ENCODE measurements at regions not wholly inside any gene's neighbourhood (a gene's known extent, or its start where the extent isn't known, plus 50 kb on each side); places are given as distances from the start of the nearest gene placed in this dataset.

DNA sequence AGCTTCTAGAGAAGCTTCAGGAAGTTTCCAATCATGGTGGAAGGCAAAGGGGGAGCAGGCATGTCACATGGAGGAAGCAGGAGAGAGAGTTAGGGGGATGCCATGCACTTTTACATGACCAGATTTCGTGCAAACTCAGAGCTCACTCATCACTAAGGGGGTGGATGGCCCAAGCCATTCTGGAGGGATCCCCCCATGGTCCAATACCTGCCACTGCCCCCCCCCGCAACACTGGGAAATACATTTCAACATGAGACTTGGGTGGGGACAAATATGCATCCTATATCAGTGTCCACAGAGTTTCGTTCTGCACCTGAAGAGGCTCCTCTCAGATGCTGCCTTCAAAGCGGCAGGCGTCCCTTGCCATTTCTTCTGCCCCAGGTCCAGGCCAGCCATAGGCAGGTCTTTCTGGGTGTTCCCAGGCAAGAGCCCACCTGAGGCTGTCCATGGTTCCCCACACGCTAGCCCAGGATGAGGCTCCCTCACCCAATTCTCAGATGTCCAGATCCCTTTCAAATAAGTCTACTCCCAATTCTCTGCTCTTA lies 1344.3 kb downstream of the TBC1D22A start:
- DNase-seq, result no peak

DNA sequence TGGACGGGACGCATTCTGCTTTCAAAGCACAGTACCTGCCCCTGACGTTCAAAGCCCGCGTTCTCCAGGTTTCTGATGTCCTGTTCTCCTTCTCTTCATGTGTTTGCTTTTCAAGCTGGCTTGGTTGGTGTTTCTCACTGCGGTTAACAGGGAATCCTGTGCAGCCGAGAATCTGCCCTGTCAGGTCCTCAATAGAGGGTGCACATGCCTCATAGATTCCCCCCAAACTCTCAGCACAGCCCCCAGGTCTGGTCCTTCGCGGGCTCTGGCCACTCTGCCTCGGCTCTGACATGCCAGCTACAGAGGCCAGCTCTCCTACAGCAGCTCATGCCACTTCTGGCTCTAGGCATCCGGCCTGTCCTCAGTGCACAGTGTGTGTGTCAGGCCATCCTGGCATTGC lies 1343.8 kb downstream of the TBC1D22A start:
- no peak for DNase-seq

DNA sequence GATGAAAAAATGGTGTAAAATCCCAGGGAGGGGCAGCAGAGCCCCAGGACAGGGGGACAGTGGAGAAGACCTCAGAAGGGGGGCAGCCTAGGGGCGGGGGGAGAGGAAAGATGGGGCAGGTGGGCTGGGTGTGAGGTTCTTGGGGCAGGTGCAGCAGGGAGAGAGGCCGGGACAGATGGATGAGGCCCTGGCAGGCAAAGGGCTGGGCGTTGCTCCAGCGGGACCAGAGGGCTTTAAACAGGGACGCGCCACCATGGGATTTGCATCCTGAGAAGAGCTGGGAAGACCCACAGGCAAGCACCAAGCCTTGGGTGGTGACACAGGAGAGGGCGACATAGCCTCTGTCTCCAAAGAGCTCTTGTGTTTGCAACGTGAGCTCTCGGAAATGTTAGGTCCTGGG lies 1342.8 kb downstream of the TBC1D22A start:
- DNase-seq, result no peak

DNA sequence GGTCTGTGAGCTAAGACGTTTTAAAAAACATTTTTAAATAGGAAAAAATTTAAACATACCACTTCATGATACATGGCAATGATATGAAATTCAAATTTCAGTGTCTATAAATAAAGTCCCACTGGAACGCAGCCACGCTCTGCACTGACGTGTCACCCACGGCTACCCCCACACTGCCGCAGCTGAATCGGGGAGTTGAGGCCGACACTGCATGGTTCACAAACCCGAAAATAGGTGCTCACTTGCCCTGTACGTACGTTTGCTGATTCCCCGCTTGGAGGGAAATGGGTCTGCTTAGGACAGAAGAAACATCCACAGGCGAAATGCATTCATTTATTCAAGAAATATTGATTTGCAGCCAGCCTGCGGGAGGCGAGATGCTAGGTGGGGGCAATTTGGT lies 1342.3 kb downstream of the TBC1D22A start:
- DNase-seq, result no peak

DNA sequence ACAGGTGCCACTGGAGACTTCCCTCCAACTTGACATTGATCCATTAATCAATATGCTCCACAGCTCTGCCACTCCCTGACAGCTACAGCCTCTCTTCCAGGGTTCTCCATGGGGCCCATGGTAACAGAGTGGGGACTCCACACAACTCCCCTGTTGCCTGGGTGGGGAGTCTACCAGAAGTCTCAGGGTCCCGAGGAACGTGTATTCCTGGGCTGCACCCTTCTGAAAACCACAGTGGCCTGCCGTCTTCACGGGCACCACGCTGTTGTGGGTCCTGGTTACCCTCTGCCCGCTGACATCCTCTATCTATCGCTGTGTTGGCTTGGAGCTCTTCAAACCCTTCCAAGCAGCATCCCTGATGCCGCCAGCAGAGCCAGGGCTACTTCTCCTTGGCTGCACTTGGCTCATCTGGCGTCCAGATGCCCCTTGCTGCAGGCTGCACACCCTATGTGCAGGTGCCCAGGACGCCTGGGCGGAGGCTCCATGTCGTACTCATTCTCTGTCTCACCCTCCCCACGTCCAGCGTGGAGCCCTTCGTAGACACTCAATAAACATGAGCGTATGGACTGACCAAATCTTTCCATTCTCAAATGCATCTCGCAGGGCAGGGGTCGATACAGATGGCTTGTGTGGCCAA lies 1341.8 kb downstream of the TBC1D22A start:
- no peak for DNase-seq

DNA sequence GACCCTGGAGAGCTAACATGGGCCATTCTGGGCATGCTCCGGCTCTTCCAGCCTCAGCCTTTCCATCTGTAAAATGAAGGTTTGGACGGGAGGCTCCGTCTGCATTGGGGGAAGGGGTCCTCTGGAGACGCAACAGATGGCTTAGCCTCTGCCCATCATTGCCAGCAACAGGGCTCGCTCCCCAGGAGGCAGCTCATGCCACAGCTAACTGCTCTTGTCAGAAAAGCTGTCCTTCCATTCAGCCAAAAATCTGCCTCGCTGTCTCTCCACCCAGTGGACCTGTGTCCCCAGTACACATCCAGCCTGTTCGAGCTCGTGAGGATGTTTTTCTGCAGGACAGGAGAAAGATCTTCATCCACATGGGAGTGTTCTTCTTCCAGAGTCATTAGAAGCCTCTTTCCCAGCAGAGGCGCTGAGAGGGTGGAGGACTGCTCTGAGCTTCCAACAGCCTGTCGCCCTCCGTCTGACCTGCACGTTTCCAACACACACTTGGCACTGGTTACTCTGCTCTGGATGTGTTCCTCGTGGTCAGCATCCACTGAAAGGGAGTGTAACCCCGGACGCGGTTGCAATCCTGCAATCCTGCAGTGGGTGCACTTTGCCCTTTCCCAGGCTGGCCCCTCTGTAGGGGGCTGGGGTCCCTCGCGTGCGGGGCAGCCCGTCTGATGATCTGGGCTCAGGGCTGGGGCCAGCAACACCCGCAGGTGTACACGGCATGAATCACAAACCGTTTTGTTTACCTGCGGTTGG lies 1340.9 kb downstream of the TBC1D22A start:
- no peak for DNase-seq

DNA sequence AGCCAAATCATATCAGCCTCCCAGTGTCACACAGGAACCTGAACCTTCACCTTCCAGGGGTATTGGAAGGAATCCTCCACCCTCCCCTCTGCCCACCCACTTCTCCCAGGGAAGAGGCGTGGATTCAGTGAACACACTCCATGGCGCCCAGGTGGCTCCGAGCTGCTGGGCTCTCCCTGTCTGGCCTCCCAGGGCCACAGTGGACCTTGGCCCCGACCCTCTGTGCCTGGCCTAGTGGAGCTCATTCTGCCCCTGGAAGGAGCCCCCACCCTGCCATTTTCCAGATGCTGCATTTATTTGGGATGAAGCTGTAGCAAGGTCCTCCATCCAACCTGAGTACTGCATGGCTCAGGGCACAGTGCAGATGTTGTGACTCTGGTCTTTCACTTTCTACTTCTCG lies 1340.1 kb downstream of the TBC1D22A start:
- no peak for DNase-seq

DNA sequence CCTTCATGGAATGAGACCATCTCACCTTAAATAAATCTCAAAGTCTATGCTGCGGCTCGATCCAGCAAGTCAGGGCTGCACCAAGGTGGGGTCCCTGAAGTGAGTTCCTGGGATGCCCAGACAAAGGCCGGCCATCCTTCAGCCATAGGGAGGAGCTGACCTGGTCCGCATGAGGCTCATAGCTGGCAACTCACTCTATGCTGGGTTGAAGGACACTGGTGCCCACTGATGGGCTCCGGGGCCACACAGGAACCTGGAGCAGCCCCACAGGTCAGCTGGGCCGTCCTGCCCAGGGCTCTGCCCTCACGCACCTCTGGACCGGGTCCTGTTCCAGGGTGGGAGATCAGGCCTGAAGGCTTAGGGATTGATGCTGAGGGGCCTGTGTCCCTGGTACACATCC lies 1339.3 kb downstream of the TBC1D22A start:
- no peak for DNase-seq

DNA sequence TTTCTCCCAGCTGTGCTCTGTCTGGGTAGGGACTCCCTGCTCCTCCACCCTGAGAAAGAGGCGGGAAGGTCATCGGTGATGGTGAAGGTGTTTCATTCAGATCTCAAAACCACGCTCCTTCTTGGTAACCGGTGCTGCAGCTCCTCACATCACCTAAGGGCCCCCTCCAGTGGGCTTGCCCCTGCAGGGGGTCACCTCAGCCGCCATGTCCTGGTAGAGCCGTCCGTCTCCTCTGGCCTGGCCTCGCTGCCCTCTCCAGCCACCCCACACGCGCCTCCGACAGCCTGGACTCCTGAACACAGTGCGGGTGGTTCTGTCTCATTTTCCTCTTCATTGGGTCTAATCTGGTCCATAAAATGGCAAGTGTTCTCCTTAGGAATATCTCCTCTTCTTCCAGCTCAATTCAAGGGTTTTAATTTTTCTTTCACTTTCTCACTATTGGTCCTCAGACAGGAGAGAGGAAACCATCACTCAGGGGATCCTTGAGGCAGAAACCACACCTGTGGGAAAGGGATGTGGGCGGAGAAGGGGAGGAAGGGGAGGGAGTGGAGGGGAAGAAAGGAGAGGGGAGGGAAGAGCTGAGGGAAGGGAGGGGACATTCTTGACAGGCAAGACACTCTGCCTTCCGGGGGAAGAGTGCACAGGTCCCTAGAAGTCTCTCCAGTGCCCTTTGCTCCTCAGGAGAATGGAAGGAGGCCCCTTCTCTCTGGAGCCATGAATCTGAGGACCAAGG lies 1338.4 kb downstream of the TBC1D22A start:
- no peak for DNase-seq

DNA sequence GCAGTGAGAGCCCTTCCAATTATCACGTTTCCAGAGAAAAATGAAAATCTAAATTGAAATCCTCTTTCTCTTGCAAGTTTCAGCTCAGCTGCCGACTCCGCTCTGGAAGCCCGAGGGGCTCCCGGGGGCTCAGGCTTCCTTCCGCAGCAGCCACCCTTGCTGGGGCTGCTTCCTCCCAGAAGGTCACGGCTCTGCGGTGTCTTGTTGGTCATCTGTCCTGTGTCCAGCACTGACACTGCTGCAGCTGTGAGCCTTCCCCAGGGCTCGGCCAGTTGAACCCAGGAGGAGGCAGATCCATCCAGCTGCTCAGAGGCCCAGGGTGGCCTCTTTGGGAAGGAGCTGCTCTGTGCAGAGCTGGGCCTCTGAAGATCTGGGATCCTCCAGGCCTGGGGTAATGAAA lies 1337.2 kb downstream of the TBC1D22A start:
- DNase-seq, result no peak

DNA sequence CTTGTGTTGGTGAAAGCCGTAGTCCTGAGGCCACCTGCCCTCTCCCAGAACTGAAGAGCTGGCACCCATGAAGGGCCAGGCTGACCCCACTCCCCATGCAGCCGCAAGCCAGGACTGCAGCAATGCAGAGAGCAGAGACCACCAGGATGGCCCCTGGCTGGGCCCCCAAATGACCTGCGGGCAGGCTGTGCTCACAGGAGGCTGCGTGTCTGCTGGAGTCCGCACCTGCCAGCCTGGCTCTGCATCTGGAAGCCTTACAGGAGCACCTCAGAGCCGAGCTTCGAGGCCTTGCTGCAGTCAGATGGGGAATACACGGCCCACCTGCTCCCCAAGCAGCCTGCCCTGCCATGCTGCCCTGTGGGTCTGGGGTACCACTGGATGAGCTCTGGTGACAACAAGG lies 1336.8 kb downstream of the TBC1D22A start:
- DNase-seq, result no peak

DNA sequence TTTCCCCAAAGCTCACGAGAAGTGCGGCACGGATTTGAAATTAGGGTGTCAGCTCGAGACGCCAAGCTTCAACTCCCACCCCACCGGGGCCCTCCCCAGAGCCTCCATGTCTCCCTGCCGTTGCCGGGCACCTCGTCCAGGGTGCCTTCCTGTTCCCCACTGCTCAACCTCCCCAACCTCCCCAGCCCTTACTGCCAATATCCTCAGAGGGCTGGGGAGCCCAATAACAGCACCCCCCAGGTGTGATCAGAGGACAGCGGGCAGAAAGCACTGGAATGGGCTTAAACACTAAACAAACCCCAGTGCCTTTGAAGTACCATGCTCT lies 1336.4 kb downstream of the TBC1D22A start:
- no peak for DNase-seq

DNA sequence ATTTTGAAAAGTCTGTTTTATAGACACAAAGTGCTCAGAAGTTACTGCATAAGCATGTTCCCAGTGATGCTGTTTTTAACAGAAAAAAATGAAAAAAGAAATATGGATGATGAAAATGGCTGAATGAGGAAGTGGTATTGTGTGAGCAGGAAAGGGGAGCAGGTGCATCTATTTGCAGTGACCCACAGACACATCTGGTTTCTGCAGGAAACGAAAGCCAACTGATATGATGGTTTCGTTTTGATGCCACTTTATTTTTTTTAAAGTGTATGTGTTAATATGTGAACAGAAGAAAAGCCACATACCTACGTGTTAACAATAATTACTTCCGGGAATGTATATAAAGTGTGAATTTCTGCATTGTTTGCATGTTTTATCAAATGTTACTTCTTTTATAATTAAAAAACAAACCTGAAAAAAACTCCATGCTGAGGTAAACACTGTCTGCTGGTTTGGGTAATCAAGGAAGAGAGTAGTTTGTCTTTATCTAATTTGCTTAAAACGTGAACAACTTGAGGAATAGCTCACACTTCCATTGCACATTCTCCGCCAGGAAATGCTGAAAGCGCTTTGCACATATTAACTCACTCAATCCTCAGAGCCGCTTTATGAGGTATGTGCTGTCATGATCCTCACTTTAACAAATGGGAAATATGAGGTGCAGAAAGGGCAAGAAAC lies 1335.9 kb downstream of the TBC1D22A start:
- DNase-seq, result peak; percentile 67

DNA sequence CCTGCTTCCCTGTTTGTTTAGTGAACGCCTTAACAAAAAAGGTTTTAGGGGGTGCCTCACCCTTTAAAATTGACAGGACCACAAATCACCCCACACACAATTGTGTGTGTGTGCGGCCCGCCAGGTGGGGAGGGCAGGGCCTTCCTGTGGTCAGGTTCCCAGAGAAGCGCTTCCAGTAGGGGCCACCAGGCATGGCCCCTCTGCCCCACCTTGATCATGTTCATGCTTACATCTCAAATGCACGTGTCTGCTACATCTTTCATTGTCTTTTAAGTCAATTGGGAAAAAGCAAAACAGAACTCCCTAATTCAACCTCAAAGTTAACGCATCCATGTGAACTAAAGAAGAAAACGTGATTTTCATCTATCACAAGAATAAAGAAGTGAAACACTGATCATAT lies 1335.3 kb downstream of the TBC1D22A start:
- DNase-seq, result no peak

DNA sequence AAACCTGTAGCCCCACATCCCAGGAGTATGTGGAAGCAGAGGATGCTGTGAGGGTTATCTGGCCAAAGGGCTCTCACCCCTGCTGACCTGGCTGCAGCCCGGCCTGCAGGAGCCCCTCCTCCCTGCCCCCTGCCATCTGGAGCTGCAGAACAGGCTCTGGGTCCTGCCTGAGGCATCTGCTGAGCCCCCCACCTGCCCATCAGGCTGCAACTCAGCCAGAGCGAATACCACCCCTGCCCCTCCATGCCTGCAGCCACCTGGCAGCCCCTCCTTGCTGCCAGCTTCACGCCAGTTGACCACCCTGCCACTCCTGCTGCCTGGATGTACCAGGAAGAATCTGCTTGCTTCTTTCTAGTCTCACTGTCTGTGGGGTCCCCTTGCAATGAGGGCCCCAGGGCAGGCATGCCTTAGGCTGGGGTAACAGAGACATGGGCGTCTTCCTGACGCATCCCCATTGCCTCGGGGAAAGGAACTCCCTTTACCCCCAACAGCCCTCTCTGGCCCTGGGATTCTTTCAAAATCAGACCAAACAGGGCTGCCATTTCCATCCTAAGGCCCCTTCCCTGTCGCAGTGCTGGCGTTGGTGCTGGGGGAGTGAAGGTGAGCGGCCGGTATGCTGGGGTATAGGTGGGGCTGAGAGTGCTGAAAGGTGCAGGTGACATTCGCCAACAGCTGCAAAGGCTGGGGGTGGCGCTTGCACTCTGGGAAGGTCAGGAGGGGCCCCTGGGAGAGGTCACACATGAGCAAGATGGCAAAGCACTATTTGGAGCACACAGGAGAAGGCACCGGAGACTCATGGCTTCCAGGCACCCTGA lies 1334.6 kb downstream of the TBC1D22A start:
- no peak for DNase-seq

DNA sequence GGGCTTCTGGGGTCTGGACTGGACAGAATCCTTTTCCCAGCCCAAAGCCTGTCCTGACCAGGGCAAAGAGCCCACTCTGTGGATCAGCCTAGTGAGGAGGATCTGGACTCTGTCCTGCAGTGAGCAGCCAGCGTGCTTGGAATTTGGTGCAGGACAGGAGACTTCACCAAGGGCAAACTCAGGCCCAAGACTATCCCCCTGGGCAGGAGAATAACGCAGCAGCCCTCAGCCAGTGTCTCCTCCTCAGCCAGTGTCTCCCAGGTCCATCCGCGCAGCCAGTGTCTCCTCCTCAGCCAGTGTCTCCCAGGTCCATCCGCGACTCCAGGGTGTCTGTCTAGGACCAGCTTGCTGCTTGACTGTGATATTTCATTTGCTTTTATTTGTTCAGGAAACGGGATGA lies 1334.0 kb downstream of the TBC1D22A start:
- no peak for DNase-seq

DNA sequence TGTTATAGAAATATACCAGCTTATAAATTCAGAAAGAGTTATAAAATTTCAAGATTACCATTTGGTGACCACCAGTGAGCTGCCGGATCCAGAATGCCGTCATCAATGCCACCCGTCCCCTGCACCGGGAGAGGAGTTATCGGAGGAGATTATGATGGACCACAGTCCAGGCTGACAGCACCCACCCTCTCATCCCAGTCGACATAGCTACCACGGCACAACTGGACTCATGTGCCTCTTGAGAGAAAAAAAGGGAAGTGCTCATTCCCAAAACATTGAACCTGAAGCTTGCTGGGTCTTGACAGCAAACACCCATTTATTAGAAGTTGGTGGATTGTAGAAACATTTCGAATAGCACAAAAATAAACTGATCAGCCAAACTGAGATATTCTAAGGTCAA lies 1331.5 kb downstream of the TBC1D22A start:
- DNase-seq, result no peak

DNA sequence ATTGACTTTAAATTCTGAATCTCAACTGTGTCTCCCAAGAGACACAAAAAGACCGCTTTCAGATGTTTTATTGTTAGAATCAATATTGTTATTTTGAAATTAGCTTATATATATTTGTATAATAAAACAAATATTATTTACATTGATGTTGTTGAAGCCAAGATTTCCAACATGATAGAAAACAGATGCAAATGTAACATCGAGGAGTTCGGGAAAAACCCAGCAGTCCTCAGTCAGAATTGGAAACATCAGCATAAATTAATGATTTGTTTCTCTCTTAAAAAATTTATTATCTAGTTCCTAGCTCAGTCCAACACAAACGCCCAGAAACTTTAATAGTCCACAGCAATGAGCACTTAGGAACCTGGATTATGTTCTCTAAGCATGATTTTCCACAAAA lies 1330.4 kb downstream of the TBC1D22A start:
- no peak for DNase-seq

DNA sequence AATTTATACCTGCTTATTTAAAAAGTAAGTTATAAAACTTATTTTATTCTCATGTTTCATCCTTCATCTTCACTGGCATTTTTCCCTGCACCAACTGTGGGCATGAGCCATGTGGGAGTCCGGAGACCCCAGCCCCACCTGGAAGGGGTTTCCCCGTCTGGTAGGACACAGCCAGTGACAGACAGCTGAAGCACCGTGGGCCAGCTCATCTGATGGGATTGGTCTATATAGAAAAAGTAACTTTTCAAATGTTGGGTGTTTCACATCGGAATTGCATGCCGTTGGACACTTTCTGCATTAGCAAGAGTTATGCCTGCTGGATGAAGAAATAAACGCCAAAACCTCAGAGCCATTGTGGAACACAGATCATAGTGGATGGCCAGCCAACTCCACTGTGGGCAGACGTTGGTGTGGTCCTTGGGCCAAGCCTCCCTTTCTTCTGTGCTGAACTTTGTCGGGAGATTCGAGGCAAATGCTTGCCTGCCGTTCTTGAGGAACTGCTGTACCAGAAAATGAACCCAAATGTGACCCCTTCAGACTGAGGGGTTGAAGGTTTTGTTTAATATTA lies 1329.3 kb downstream of the TBC1D22A start:
- DNase-seq, result no peak

DNA sequence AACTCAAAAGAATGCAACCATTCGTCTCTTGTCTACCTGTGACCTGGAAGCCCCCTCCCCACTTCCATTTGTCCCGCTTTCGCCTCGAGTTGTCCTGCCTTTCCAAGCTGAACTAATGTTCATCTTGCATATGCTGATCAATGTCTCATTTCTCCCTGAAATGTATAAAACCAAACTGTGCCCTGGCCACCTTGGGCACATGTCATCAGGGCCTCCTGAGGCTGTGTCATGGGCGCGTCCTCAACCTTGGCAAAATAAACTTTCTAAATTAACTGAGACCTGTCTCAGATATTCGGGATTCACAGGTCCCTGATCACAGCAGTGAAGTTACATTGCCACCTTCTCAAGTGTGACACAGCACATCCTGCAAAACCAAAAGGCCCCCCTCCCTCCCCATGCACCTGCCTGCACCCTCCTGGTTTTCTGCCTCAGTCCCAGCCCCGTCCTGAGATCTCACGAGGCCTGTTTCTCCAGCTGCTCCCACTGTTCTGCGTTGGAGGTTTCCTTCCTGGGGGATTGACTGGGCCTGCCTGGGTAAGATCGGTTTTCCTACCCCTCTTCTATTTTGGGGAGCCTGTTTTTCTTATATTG lies 1328.7 kb downstream of the TBC1D22A start:
- no peak for DNase-seq

DNA sequence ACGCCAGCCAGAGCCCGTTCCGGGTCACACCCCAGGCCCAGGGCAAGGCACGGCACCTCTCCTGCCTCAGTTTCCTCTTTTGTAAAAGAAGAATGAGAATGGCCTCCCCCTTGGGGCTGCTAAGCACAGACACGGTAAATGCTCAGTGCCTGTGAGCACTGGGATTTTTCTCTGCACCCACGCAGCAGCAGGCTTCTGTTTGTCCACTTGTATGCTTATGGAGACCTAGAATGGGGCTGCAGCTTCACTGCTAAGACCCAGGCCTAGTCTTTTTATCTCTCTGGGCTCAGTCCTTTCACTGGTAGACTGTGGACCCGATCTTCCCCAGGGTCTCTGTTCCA lies 1327.9 kb downstream of the TBC1D22A start:
- no peak for DNase-seq
